OCI-LY1 (cell line): ENCODE measurements at regions not wholly inside any gene's neighbourhood (a gene's known extent, or its start where the extent isn't known, plus 50 kb on each side); places are given as distances from the start of the nearest gene placed in this dataset.

Experiments used
- EZH2 ChIP-seq: fragments of 200-600 bp; sonication (generic), shearing (Covaris generic); IDR thresholded peaks from 2 replicates; pipeline ENCODE4 v1.8.0; 2017; ENCODE audit warnings: borderline replicate concordance, mixed run types, mild to moderate bottlenecking, antibody characterized with exemption, low read length, moderate library complexity, mixed read lengths
- TF ChIP-seq, protein P1 (sequence below): fragments of 200-600 bp; sonication (generic), shearing (Covaris generic); IDR thresholded peaks from 2 replicates; pipeline ENCODE4 v1.5.1; 2017; ENCODE audit warnings: mild to moderate bottlenecking, antibody characterized with exemption, low read length, moderate library complexity, mixed read lengths

GRCh38 chr6:169897601-169898358 is 146.4 kb downstream of the ERMARD start:
- TF ChIP-seq, protein P1, sequence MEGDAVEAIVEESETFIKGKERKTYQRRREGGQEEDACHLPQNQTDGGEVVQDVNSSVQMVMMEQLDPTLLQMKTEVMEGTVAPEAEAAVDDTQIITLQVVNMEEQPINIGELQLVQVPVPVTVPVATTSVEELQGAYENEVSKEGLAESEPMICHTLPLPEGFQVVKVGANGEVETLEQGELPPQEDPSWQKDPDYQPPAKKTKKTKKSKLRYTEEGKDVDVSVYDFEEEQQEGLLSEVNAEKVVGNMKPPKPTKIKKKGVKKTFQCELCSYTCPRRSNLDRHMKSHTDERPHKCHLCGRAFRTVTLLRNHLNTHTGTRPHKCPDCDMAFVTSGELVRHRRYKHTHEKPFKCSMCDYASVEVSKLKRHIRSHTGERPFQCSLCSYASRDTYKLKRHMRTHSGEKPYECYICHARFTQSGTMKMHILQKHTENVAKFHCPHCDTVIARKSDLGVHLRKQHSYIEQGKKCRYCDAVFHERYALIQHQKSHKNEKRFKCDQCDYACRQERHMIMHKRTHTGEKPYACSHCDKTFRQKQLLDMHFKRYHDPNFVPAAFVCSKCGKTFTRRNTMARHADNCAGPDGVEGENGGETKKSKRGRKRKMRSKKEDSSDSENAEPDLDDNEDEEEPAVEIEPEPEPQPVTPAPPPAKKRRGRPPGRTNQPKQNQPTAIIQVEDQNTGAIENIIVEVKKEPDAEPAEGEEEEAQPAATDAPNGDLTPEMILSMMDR: no peak
- no peak for TF ChIP-seq EZH2
